Lower leg skin (tissue), 4 donors: ENCODE measurements at regions not wholly inside any gene's neighbourhood (a gene's known extent, or its start where the extent isn't known, plus 50 kb on each side); places are given as distances from the start of the nearest gene placed in this dataset.
"Not testable (repeated sequence)": the region's sequence is repeated elsewhere in the genome, so short reads cannot be mapped to it uniquely, and the experiment has no call there.

ENCODE experiments used
- DNase-seq, 2 donors: peaks; one replicate each; pipeline ENCODE4 v3.0.0-alpha.2; 2019; ENCODE audit warnings: low spot score in 2 of 2
- H3K4me3 ChIP-seq: fragments of 200-600 bp; sonication (generic); 2 replicates; pipeline ENCODE4 v1.5.1; 2017; ENCODE audit warnings: mild to moderate bottlenecking, low read depth; ENCODE audit not compliant: poor library complexity, severe bottlenecking
- CTCF ChIP-seq, 3 donors: fragments of 450-650 bp; IDR thresholded peaks; one replicate each; pipeline ENCODE4 v1.5.1; 2016; ENCODE audit warnings: antibody characterized with exemption in 3 of 3, mild to moderate bottlenecking in 3 of 3, moderate library complexity in 2 of 3
- POLR2A ChIP-seq, 2 donors: fragments of 450-650 bp; IDR thresholded peaks; one replicate each; pipeline ENCODE4 v1.6.1; 2016 to 2017; ENCODE audit warnings: antibody characterized with exemption in 2 of 2, mild to moderate bottlenecking in 1 of 2, moderate library complexity in 1 of 2
- WGBS, 2 donors: methylation state at CpG; one replicate each; pipeline ENCODE4 v1.1.5; 2018; 5-methylcytosine and 5-hydroxymethylcytosine counted together
- intact Hi-C: fragments of 100-400 bp; cut with DNase I; formaldehyde crosslinking; loops from one replicate; pipeline ENCODE4 v1.15.0; 2023; ENCODE audit warnings: low total_unique reads

- WGBS, 2 donors: 60 to 63% methylated on average over 4 of the region's 4 CpGs
- intact Hi-C loops: no loop called here
- no peak for DNase-seq
- TF ChIP-seq CTCF (IDR thresholded peaks at IDR 0.05): no peak
- no peak for TF ChIP-seq POLR2A (IDR thresholded peaks at IDR 0.05)
- H3K4me3 ChIP-seq: no peak overlapping the region
These were observed 89.6 kb upstream of the HGF start for GRCh38 chr7:81859433-81859832.

GRCh38 chr7:81858820-81859219, 89.0 kb upstream of the HGF start:
- H3K4me3 ChIP-seq, intact Hi-C loops, DNase-seq: not testable (repeated sequence)
- 75 to 80% methylated on average over 5 of the region's 5 CpGs for WGBS, 2 donors

GRCh38 chr7:81857385-81857784, 87.5 kb upstream of the HGF start:
- no peak for TF ChIP-seq POLR2A (IDR thresholded peaks at IDR 0.05)
- TF ChIP-seq CTCF (IDR thresholded peaks at IDR 0.05): no peak
- DNase-seq: no peak
- intact Hi-C loops: no loop called here
- H3K4me3 ChIP-seq: no peak overlapping the region
- 76 to 83% methylated on average over 2 of the region's 2 CpGs for WGBS, 2 donors

GRCh38 chr7:81854518-81854917, 84.7 kb upstream of the HGF start:
- TF ChIP-seq CTCF (IDR thresholded peaks at IDR 0.05) (no peak), POLR2A (IDR thresholded peaks at IDR 0.05) (no peak)
- DNase-seq: no peak
- H3K4me3 ChIP-seq: no peak overlapping the region
- 81 to 82% methylated on average over 2 of the region's 2 CpGs for WGBS, 2 donors
- intact Hi-C loops: no loop called here

GRCh38 chr7:81852701-81853100, 82.9 kb upstream of the HGF start:
- no peak for DNase-seq
- TF ChIP-seq CTCF (IDR thresholded peaks at IDR 0.05): no peak
- TF ChIP-seq POLR2A (IDR thresholded peaks at IDR 0.05): no peak
- H3K4me3 ChIP-seq: no peak overlapping the region
- intact Hi-C loops: no loop called here

- DNase-seq: no peak
- intact Hi-C loops: no loop called here
- no peak overlapping the region for H3K4me3 ChIP-seq
- no peak for TF ChIP-seq CTCF (IDR thresholded peaks at IDR 0.05)
- TF ChIP-seq POLR2A (IDR thresholded peaks at IDR 0.05): no peak
These were observed 81.6 kb upstream of the HGF start for GRCh38 chr7:81851413-81851812.
